Lower leg skin (tissue), 3 donors: ENCODE measurements at regions not wholly inside any gene's neighbourhood (a gene's known extent, or its start where the extent isn't known, plus 50 kb on each side); places are given as distances from the start of the nearest gene placed in this dataset.

Experiments
- CTCF ChIP-seq, 3 donors: fragments of 450-650 bp; IDR thresholded peaks; one replicate each; pipeline ENCODE4 v1.5.1; 2016; ENCODE audit warnings: antibody characterized with exemption in 3 of 3, mild to moderate bottlenecking in 3 of 3, moderate library complexity in 2 of 3
- POLR2A ChIP-seq, 2 donors: fragments of 450-650 bp; IDR thresholded peaks; one replicate each; pipeline ENCODE4 v1.6.1; 2016 to 2017; ENCODE audit warnings: antibody characterized with exemption in 2 of 2, mild to moderate bottlenecking in 1 of 2, moderate library complexity in 1 of 2

- TF ChIP-seq CTCF (IDR thresholded peaks at IDR 0.05) (no peak), POLR2A (IDR thresholded peaks at IDR 0.05) (no peak)
Measured at GRCh38 chr10:62723375-62723774, 81.1 kb upstream of the ADO start.
